Ovary (tissue), 3 donors: ENCODE measurements at regions not wholly inside any gene's neighbourhood (a gene's known extent, or its start where the extent isn't known, plus 50 kb on each side); places are given as distances from the start of the nearest gene placed in this dataset.

Experiments used
- EP300 ChIP-seq: sonication (generic); formaldehyde crosslinking; IDR thresholded peaks from one replicate; pipeline ENCODE4 v1.6.1; 2017; ENCODE audit warnings: antibody characterized with exemption
- TF ChIP-seq, protein P1 (sequence below), 3 donors: fragments of 450-650 bp in 2 of 3; fragments of 200-600 bp in 1 of 3; IDR thresholded peaks; one replicate each; pipeline versions ENCODE4 v1.5.1 to v1.8.0; 2016 to 2022; ENCODE audit warnings: antibody characterized with exemption in 3 of 3, mild to moderate bottlenecking in 1 of 3
- donor health status: DM: no; HTN: no; CAD: no.

DNA sequence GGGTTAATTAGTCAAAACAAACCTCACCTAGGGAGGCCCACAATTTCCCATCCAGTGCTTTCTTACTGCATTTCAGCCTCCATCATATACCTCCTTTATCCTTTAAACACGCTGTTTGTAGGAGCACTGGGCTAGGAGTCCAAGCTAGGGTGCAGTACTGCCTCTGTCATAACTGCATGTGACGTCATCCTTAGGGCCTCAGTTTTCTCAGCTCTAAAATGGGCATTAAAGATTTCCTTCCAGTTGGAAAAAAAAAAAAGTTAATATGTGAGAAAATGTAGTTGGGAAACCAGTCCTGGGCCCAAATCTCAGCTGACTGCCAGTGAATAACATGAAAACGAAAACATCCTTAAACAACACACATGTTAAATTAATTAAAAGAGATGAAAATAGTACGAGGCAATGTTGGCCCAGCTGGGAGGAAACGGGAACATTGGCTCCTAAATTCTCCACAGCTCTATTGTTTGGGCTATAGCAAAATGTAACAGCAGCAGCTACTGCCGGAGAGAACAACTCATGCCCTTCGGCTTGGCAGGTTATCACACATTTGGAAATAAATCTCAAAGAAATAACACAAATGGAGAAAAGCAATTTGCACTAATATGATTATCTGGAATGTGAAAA, 79.9 kb upstream of the CCDC167 start:
- TF ChIP-seq, protein P1, sequence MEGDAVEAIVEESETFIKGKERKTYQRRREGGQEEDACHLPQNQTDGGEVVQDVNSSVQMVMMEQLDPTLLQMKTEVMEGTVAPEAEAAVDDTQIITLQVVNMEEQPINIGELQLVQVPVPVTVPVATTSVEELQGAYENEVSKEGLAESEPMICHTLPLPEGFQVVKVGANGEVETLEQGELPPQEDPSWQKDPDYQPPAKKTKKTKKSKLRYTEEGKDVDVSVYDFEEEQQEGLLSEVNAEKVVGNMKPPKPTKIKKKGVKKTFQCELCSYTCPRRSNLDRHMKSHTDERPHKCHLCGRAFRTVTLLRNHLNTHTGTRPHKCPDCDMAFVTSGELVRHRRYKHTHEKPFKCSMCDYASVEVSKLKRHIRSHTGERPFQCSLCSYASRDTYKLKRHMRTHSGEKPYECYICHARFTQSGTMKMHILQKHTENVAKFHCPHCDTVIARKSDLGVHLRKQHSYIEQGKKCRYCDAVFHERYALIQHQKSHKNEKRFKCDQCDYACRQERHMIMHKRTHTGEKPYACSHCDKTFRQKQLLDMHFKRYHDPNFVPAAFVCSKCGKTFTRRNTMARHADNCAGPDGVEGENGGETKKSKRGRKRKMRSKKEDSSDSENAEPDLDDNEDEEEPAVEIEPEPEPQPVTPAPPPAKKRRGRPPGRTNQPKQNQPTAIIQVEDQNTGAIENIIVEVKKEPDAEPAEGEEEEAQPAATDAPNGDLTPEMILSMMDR (IDR thresholded peaks at IDR 0.05): no peak
- TF ChIP-seq EP300: no peak
